HCT116 (cell line): ENCODE measurements at regions not wholly inside any gene's neighbourhood (a gene's known extent, or its start where the extent isn't known, plus 50 kb on each side); places are given as distances from the start of the nearest gene placed in this dataset.

Experiments used
- ATAC-seq: fragments of 200-7000 bp; cut with Tn5 transposase; 2 replicates; pipeline ENCODE4 v1.9.1; 2020; ENCODE audit warnings: mild to moderate bottlenecking, moderate library complexity
- BruUV-seq: library from RNA; stranded (reverse); fragments of 400-500 nt; replicated peaks from 2 replicates; lab custom pipeline; 2021; lab: Mats Ljungman, UMichigan
- CTCF ChIA-PET: fragments of 300-600 bp; sonication (Branson Sonifier 250); formaldehyde crosslinking; loops from one replicate; lab custom pipeline; 2021; ENCODE audit warnings: antibody characterized with exemption; lab: Charles Lee
- POLR2A ChIA-PET: fragments of 300-600, 350-600 bp; sonication (Branson Sonifier 250); formaldehyde crosslinking; loops from one replicate; lab custom pipeline; 2021; ENCODE audit warnings: antibody characterized with exemption; lab: Charles Lee
- RAD21 ChIA-PET, 2 experiments: fragments of 300-600 bp; sonication (Branson Sonifier 250); formaldehyde crosslinking; loops; one replicate each; lab custom pipeline; 2023; ENCODE audit warnings: low total read pairs in 2 of 2; ENCODE audit not compliant: uncharacterized antibody in 2 of 2, unreplicated experiment in 2 of 2, low non-redundant PET in 1 of 2; lab: Charles Lee
- DNase-seq: peaks from one replicate; pipeline ENCODE4 v3.0.0-alpha.2; 2010; ENCODE audit warnings: low read depth, low spot score
- H2AFZ ChIP-seq: fragments of 200-600 bp; shearing (Covaris generic), sonication (generic); 2 replicates; pipeline ENCODE4 v1.6.1; 2017; ENCODE audit warnings: low read depth, mixed run types, mixed read lengths, antibody characterized with exemption, low read length; ENCODE audit not compliant: poor library complexity, severe bottlenecking
- H3K27ac ChIP-seq: 2 replicates; pipeline ENCODE4 v1.5.1; 2012; ENCODE audit warnings: low read depth, low read length
- H3K27me3 ChIP-seq: fragments of 200-600 bp; sonication (generic); 2 replicates; pipeline ENCODE4 v1.6.1; 2016; ENCODE audit warnings: mixed run types, low read length, mixed read lengths; ENCODE audit not compliant: insufficient read depth
- H3K36me3 ChIP-seq, 2 experiments: fragments of 200-500 bp in 1 of 2; fragments of 200-600 bp in 1 of 2; sonication (Bioruptor generic) in 1 of 2; sonication (generic) in 1 of 2; 2 replicates each; pipeline versions ENCODE4 v1.5.1 to v1.6.1; 2014 to 2016; ENCODE audit warnings: low read length in 2 of 2, inconsistent platforms in 1 of 2, mixed read lengths in 1 of 2, mixed run types in 1 of 2; ENCODE audit not compliant: insufficient read depth in 2 of 2, control insufficient read depth in 1 of 2
- H3K4me1 ChIP-seq, 2 experiments: fragments of 200-600 bp in 1 of 2; sonication (generic) in 1 of 2; 2 replicates each; pipeline versions ENCODE4 v1.5.1 to v1.6.1; 2012 to 2017; ENCODE audit warnings: low read length in 2 of 2, inconsistent platforms in 1 of 2, mild to moderate bottlenecking in 1 of 2, mixed read lengths in 1 of 2, mixed run types in 1 of 2, moderate library complexity in 1 of 2; ENCODE audit not compliant: insufficient read depth in 2 of 2, control insufficient read depth in 1 of 2
- H3K4me2 ChIP-seq: fragments of 200-600 bp; sonication (generic); 2 replicates; pipeline ENCODE4 v1.6.1; 2017; ENCODE audit warnings: mixed run types, low read length, mixed read lengths
- H3K4me3 ChIP-seq, 2 experiments: fragments of 200-600 bp in 1 of 2; sonication (generic) in 1 of 2; replicated peaks in 1 of 2; 2 replicates each; pipeline ENCODE4 v1.5.1; 2011 to 2016; ENCODE audit warnings: low read length in 2 of 2, control low read depth in 1 of 2, low read depth in 1 of 2, mild to moderate bottlenecking in 1 of 2, mixed read lengths in 1 of 2, mixed run types in 1 of 2
- H3K79me2 ChIP-seq: fragments of 200-600 bp; sonication (generic); 2 replicates; pipeline ENCODE4 v1.6.1; 2017; ENCODE audit warnings: mild to moderate bottlenecking, mixed run types, low read length, moderate library complexity, mixed read lengths; ENCODE audit not compliant: insufficient read depth
- H3K9ac ChIP-seq: fragments of 200-600 bp; sonication (generic); 2 replicates; pipeline ENCODE4 v1.6.1; 2016; ENCODE audit warnings: low read length, mixed read lengths
- H3K9me2 ChIP-seq: fragments of 200-600 bp; sonication (generic), shearing (Covaris generic); 2 replicates; pipeline ENCODE4 v1.6.1; 2017; ENCODE audit warnings: mixed run types, mild to moderate bottlenecking, moderate library complexity; ENCODE audit not compliant: insufficient read depth
- H3K9me3 ChIP-seq, 2 experiments: fragments of 200-500 bp in 1 of 2; fragments of 200-600 bp in 1 of 2; sonication (Bioruptor generic) in 1 of 2; sonication (generic) in 1 of 2; 2 replicates each; pipeline ENCODE4 v1.6.1; 2014 to 2017; ENCODE audit warnings: low read length in 2 of 2, mixed read lengths in 2 of 2, inconsistent platforms in 1 of 2, low read depth in 1 of 2, mild to moderate bottlenecking in 1 of 2, mixed run types in 1 of 2, moderate library complexity in 1 of 2; ENCODE audit not compliant: control insufficient read depth in 1 of 2, insufficient read depth in 1 of 2
- H4K20me1 ChIP-seq: fragments of 200-600 bp; sonication (generic), shearing (Covaris generic); 2 replicates; pipeline ENCODE4 v1.6.1; 2017; ENCODE audit warnings: mixed run types, mild to moderate bottlenecking, moderate library complexity; ENCODE audit not compliant: insufficient read depth
- CEBPB ChIP-seq: IDR thresholded peaks from 2 replicates; pipeline ENCODE4 v1.6.1; 2012; ENCODE audit warnings: low read depth
- EGR1 ChIP-seq: IDR thresholded peaks from 2 replicates; pipeline ENCODE4 v1.6.1; 2012; ENCODE audit warnings: low read depth
- ELF1 ChIP-seq: IDR thresholded peaks from 2 replicates; pipeline ENCODE4 v1.6.1; 2012; ENCODE audit warnings: low read depth, borderline replicate concordance
- EZH2 ChIP-seq: fragments of 200-600 bp; sonication (generic); IDR thresholded peaks from 2 replicates; pipeline ENCODE4 v1.6.1; 2017; ENCODE audit warnings: antibody characterized with exemption, mixed run types
- FOSL1 ChIP-seq: IDR thresholded peaks from 2 replicates; pipeline ENCODE4 v1.6.1; 2012; ENCODE audit warnings: low read depth
- JUND ChIP-seq: IDR thresholded peaks from 2 replicates; pipeline ENCODE4 v1.6.1; 2012
- POLR2A ChIP-seq: IDR thresholded peaks from 2 replicates; pipeline ENCODE4 v1.7.0; 2011; ENCODE audit warnings: borderline replicate concordance; ENCODE audit not compliant: insufficient read depth, insufficient read length; ENCODE audit errors: extremely low read depth
- POLR2AphosphoS5 ChIP-seq: IDR thresholded peaks from 2 replicates; pipeline ENCODE4 v1.6.1; 2011; ENCODE audit warnings: mild to moderate bottlenecking, low read depth, low read length, moderate library complexity
- RAD21 ChIP-seq: IDR thresholded peaks from 2 replicates; pipeline ENCODE4 v1.6.1; 2012; ENCODE audit warnings: low read depth, mild to moderate bottlenecking
- SIN3A ChIP-seq: IDR thresholded peaks from 2 replicates; pipeline ENCODE4 v1.6.1; 2012; ENCODE audit warnings: low read depth
- SP1 ChIP-seq: IDR thresholded peaks from 2 replicates; pipeline ENCODE4 v1.6.1; 2012; ENCODE audit warnings: low read depth
- SRF ChIP-seq: IDR thresholded peaks from 2 replicates; pipeline ENCODE4 v1.6.1; 2012; ENCODE audit warnings: low read depth
- TCF7L2 ChIP-seq: IDR thresholded peaks from 2 replicates; pipeline ENCODE4 v1.7.0; 2011; ENCODE audit warnings: borderline replicate concordance, inconsistent platforms; ENCODE audit not compliant: insufficient read depth, insufficient read length; ENCODE audit errors: extremely low read depth
- YY1 ChIP-seq: IDR thresholded peaks from 2 replicates; pipeline ENCODE4 v1.6.1; 2011; ENCODE audit warnings: low read length, low read depth, moderate library complexity, mild to moderate bottlenecking; ENCODE audit not compliant: insufficient replicate concordance; ENCODE audit errors: extremely low read depth
- ZFX ChIP-seq: fragments of 450-650 bp; IDR thresholded peaks from 2 replicates; pipeline ENCODE4 v1.6.1; 2017
- ZNF274 ChIP-seq: fragments of 200-500 bp; sonication (Bioruptor generic); IDR thresholded peaks from 2 replicates; pipeline ENCODE4 v1.6.1; 2014; ENCODE audit warnings: mild to moderate bottlenecking, low read depth, low read length, inconsistent platforms
- intact Hi-C: fragments of 100-400 bp; cut with micrococcal nuclease; formaldehyde crosslinking; loops from 2 replicates; pipeline ENCODE4 v1.10.0; 2022
- TF ChIP-seq, protein P1 (sequence below): IDR thresholded peaks from 2 replicates; pipeline ENCODE4 v1.6.1; 2011; ENCODE audit warnings: mild to moderate bottlenecking, low read length, moderate library complexity; ENCODE audit not compliant: insufficient replicate concordance; ENCODE audit errors: extremely low read depth
- TF ChIP-seq, protein P2 (sequence below): IDR thresholded peaks from 2 replicates; pipeline ENCODE4 v1.6.1; 2012; ENCODE audit warnings: low read depth
- TF ChIP-seq, protein P3 (sequence below): IDR thresholded peaks from 2 replicates; pipeline ENCODE4 v1.6.1; 2012
- TF ChIP-seq, protein P4 (sequence below), 3 experiments: fragments of 200-600 bp in 1 of 3; sonication (generic) in 1 of 3; IDR thresholded peaks in 2 of 3; conservative IDR thresholded peaks in 1 of 3; 2 replicates each; pipeline ENCODE4 v1.5.1; 2012 to 2017; ENCODE audit warnings: low read depth in 2 of 3, low read length in 2 of 3, antibody characterized with exemption in 1 of 3, borderline replicate concordance in 1 of 3, control low read depth in 1 of 3, mild to moderate bottlenecking in 1 of 3, mixed read lengths in 1 of 3, mixed run types in 1 of 3, moderate library complexity in 1 of 3; ENCODE audit not compliant: insufficient read depth in 1 of 3

DNA sequence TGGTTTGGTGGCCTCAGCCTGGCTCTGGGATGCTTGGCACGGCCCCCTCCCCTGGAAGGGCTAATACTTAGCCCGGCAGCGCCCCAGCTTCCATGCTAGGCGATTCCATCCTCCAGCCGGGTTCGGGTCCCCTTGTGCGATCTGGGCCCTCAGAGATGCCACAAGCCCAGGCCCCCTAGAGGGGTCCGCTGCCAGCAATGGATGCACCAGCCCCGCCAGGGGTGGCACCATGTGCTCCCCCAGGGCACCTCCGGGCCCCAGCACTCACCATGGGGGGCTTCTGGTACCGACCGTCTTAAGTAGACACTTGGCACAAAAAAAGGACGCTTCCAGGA lies 125.7 kb upstream of the KCTD7 start:
- Histone ChIP-seq H3K36me3 (no peaks in the 10 kb centered on the region), H3K9me3 (no peaks in the 10 kb centered on the region), H4K20me1 (no peaks in the 10 kb centered on the region), H3K27ac (no peak overlapping the region), H3K4me3 (no peak overlapping the region), H3K9ac (no peak overlapping the region), H3K27me3 (no peaks in the 10 kb centered on the region), H2AFZ (no peak overlapping the region), H3K4me2 (no peak overlapping the region), H3K9me2 (no peaks in the 10 kb centered on the region), H3K79me2 (no peaks in the 10 kb centered on the region), H3K4me1 (no peaks in the 10 kb centered on the region; a peak in 1 of 4 replicates)
- ChIA-PET RAD21 (no interaction called here), POLR2A (no interaction called here), CTCF (no interaction called here)
- DNase-seq (no peak), ATAC-seq (no peak)
- intact Hi-C loops, result no loop called here
- TF ChIP-seq YY1 (no peak), EGR1 (no peak), RAD21 (no peak), SIN3A (no peak), FOSL1 (no peak), ELF1 (no peak), ZFX (no peak), CEBPB (no peak), POLR2A (no peak), ZNF274 (no peak), SP1 (no peak), JUND (no peak), POLR2AphosphoS5 (no peak), EZH2 (no peak), SRF (no peak), TCF7L2 (no peak)
- TF ChIP-seq, protein P1, sequence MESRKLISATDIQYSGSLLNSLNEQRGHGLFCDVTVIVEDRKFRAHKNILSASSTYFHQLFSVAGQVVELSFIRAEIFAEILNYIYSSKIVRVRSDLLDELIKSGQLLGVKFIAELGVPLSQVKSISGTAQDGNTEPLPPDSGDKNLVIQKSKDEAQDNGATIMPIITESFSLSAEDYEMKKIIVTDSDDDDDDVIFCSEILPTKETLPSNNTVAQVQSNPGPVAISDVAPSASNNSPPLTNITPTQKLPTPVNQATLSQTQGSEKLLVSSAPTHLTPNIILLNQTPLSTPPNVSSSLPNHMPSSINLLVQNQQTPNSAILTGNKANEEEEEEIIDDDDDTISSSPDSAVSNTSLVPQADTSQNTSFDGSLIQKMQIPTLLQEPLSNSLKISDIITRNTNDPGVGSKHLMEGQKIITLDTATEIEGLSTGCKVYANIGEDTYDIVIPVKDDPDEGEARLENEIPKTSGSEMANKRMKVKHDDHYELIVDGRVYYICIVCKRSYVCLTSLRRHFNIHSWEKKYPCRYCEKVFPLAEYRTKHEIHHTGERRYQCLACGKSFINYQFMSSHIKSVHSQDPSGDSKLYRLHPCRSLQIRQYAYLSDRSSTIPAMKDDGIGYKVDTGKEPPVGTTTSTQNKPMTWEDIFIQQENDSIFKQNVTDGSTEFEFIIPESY, result no peak
- TF ChIP-seq, protein P2, sequence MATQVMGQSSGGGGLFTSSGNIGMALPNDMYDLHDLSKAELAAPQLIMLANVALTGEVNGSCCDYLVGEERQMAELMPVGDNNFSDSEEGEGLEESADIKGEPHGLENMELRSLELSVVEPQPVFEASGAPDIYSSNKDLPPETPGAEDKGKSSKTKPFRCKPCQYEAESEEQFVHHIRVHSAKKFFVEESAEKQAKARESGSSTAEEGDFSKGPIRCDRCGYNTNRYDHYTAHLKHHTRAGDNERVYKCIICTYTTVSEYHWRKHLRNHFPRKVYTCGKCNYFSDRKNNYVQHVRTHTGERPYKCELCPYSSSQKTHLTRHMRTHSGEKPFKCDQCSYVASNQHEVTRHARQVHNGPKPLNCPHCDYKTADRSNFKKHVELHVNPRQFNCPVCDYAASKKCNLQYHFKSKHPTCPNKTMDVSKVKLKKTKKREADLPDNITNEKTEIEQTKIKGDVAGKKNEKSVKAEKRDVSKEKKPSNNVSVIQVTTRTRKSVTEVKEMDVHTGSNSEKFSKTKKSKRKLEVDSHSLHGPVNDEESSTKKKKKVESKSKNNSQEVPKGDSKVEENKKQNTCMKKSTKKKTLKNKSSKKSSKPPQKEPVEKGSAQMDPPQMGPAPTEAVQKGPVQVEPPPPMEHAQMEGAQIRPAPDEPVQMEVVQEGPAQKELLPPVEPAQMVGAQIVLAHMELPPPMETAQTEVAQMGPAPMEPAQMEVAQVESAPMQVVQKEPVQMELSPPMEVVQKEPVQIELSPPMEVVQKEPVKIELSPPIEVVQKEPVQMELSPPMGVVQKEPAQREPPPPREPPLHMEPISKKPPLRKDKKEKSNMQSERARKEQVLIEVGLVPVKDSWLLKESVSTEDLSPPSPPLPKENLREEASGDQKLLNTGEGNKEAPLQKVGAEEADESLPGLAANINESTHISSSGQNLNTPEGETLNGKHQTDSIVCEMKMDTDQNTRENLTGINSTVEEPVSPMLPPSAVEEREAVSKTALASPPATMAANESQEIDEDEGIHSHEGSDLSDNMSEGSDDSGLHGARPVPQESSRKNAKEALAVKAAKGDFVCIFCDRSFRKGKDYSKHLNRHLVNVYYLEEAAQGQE, result no peak
- TF ChIP-seq, protein P3, sequence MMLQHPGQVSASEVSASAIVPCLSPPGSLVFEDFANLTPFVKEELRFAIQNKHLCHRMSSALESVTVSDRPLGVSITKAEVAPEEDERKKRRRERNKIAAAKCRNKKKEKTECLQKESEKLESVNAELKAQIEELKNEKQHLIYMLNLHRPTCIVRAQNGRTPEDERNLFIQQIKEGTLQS, result no peak
- TF ChIP-seq, protein P4, sequence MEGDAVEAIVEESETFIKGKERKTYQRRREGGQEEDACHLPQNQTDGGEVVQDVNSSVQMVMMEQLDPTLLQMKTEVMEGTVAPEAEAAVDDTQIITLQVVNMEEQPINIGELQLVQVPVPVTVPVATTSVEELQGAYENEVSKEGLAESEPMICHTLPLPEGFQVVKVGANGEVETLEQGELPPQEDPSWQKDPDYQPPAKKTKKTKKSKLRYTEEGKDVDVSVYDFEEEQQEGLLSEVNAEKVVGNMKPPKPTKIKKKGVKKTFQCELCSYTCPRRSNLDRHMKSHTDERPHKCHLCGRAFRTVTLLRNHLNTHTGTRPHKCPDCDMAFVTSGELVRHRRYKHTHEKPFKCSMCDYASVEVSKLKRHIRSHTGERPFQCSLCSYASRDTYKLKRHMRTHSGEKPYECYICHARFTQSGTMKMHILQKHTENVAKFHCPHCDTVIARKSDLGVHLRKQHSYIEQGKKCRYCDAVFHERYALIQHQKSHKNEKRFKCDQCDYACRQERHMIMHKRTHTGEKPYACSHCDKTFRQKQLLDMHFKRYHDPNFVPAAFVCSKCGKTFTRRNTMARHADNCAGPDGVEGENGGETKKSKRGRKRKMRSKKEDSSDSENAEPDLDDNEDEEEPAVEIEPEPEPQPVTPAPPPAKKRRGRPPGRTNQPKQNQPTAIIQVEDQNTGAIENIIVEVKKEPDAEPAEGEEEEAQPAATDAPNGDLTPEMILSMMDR (IDR thresholded peaks at IDR 0.05 in 2 of 3, conservative IDR thresholded peaks at IDR 0.05 in 1 of 3; ENCODE audit: borderline replicate concordance in 1 of 3, insufficient read depth in 1 of 3, low read depth in 2 of 3, low read length in 2 of 3), result no peak
- BruUV-seq, result no TSS peak
